Left kidney (tissue), 1 donor: ENCODE measurements at regions not wholly inside any gene's neighbourhood (a gene's known extent, or its start where the extent isn't known, plus 50 kb on each side); places are given as distances from the start of the nearest gene placed in this dataset.

Source experiments
- DNase-seq: peaks from one replicate; pipeline ENCODE4 v3.0.0-alpha.2; 2013

DNA sequence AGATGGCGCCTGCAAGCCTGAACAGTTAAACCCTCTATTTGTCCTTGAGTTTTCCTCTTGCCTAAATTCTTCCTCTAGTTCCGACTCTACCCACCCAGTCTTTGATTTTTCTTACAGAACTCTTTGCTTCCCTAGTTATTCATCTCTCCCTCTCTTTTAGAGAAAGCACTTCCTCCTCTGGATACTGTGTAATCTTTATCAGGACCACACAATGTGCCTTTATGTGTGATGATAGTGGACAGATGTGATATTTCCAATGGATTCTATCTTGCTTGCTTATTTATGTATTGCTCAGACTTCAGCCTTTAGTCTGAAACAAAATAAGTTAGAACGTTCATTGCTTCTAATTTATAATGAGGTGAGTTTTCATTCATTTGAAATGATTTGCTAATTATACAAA, 79.5 kb upstream of the CAV2 start:
- DNase-seq = no peak

DNA sequence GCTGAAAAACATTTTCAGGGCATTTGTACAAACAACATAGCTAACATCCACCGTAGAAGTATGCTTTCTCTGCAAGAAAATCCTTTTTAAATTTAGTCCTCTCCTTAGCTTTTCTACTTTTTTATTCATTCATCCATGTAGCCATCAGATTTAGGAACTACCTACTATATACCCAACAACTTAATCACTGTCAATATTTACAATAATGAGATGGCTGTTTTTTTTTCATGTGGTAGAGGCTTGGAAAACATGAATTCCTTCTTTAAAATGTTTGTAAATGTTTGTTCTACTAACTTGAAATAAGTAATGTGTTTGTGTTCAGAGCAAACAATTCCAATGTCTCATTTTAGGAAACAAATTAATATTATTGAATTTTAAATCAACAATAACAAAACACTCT, 78.2 kb upstream of the CAV2 start:
- no peak for DNase-seq

DNA sequence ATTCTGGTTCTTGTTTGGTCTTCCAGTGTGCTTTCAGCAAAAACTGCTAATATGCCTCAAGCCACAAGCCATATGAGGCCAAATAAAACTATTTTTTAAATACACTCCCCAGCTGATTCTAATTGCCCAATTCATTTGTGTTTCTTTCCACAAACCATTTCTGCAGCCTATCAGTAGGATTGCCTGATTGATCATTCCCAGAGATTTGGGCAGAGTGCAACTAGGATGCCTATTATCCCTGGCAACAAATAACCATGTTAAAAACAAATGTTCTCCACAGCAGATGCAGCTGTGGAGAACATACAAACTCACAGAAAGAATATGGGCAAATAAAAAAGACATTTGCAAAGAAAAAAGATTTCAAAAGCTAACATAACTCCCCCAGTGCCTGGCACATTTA, 76.9 kb upstream of the CAV2 start:
- DNase-seq = no peak

DNA sequence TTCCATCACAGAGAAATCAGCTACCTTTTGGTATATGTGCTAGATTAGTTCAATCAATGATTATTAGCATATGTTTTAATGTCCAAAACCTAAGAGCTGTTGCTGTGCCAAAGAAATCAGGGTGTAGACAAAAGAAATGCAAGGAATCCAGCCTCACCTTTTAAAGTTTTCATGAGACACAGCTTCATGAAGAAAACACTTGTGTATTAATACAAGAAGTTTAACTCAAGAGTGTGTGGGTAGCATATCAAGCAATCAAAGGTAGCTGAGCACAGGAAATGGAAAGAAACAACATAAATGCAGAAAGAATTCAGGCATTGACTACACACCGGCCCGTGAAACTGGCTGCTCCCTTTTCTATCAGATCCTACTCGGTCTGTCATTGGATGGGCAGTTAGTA, 76.0 kb upstream of the CAV2 start:
- DNase-seq = no peak

DNA sequence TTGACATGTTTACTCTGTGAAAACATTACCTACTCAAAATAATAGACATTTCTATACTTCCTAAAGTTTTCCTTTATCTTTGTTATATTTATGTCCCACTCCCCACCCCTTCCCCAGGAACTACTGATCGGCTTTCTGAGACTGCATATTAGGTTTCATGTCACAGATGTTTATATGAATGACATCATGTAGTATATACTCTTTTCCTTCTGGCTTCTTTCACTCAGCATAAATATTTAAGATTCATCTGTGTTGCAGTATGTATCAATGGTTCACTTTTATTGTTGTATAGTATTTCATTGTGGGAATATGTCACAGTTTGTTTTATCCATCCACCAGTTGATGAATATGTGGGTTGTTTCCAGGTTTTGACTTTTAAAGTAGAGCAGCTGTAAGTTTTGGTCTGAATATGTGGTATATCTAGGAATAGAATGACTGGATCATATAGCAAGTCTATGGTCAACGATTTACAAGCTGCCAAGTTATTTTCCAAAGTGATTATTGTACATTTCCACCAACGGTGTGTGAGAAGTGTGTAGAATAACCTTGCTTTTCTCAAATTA, 73.8 kb upstream of the CAV2 start:
- DNase-seq = no peak

DNA sequence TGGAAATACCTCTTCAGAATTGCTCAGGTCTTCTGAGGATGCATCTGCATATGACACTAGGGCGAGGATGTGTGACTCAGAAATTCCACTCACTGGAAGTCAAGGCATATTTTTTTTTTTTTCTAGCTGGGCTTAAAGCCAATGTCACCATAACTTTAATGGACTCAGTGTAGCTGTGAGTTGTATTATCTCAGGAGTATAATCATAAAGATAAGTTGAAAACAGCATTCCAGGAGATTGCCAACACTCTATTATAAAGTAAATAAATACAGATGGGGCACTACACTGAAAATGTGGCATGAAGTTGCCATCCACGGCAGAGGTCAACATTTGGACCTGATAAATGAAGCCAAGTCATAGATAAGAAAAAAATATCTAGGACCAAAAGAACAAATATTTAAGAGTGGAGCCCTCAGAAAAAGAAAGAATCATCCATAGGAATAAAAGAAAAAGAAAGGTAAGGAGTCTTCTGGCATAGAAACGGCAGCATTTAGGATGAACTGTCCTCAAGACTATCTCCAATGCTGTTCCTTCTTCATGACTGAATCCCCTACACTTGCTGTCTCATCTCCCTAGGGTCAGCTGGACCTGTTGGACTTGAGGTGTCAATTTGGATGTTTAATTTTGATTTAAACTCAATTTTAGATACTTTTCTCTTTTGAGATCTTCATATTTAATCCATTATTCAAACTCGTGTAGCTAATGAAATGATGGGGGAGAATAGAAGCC, 72.9 kb upstream of the CAV2 start:
- DNase-seq = no peak

DNA sequence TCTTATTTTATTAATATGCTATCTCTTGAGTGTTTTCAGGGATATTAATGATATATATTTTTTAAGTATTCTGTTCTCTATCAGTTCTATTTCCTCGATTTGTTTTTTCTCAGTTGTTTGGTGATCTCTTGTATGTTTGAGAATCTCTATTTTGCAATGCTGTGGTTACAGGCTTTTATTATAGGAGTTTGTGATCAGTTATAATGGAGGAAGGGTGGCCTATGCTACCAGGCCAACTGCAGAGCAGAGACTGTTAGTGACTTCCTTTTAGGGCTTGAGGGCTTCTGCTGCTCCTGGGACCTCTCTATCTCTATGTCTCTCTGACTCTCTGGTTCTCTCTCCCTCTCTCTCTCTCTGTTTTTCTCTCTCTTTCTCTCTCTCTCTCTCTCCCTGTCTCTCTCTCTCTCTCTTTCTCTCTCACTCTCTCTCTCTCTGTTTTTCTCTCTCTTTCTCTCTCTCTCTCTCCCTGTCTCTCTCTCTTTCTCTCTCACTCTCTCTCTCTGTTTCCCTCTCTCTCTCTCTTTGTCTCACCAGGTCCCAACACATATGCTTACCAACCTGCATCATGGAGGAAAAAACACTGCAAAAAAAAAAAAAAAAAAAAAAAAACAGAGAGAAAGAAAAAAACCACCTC, 69.4 kb upstream of the CAV2 start:
- no peak for DNase-seq

DNA sequence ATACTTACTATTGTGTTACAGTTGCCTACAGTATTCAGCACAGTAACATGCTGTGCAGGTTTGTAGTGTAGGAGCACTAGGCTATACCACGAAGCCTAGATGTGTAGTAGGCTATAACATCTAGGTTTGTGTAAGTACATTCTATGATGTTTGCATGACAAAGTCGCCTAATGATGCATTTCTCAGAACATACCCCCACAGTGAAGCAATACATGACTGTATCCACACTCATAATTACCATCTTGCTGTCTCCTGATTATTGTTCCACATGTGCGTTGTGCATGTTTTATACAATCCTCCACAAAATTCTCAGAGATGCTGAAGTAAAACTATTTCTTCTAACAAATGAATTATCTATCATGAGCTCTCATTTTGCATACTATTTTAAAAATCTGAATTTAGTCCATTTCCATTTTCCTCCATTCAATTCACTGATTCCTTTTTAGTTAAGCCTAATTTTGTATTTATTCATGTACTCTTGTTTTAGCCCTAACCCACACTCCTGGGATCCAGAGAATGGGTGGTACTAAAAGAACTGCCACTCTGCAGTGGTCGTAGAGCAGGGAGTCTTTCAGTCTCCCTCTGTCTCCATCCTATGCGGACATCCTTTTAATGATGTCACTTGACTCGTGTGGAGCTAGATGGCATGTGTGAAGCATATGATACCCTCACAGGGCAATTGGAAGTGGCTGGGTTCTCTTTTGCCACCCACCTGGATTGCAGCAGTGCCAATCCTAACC, 67.6 kb upstream of the CAV2 start:
- DNase-seq = no peak

DNA sequence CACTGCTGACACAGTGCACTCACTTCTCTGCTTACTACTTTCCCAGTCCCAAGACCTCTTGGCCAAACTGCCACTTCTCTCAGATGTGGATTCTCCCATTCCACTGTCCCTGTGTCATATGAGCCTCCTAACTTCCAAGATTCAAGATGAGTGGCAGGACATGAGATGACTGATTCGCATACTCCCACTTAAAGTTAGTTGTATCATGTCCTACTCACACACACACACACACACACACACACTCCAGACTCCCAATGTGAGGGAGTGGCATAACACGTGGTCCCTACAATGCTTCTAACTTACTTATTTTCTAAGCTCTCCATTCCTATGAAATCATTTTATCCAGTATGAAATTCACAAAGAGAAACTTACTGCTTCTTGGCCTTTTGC, 67.0 kb upstream of the CAV2 start:
- DNase-seq = no peak

DNA sequence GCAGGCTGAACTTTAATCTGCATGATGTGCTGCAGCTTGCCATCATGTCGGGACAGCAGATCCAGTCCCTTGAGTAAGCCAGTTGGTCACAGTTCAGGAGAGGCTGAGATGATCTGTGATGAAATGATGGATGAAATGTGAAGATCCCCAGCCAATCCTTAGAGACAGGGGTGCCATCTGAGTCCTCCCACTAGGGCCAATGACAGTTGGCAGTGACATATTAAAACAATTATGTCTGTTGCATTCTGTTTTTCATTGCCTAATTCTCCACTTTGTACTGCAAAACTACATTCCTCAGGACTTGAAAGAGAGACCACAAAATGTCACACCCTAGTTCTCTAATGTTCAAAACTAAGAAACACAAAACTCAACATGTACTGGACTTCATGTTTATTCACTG, 66.3 kb upstream of the CAV2 start:
- DNase-seq = no peak

DNA sequence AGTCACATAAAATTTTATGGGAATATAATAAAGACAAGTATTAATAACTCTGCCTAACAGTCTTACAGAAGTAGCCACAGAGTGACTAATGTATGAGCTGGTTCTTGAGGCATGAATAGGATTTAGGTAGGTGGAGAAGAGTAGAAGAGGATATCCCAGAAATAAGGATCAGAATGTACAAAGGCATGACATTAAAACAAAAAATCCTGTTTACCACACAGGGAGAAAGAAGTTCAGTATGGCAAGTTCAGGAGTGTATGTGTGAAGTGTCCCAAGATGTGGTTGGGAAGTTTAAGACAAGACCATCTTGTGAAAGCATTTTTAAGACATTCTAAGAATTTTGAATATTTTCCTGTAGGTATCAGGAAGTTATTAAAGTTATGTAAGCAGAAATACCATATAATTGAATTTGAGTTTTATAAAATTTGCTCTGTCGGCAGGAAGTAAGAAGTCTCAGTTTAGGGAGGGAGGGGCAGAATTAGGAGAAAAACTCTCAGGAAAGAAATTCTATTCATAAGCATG, 64.7 kb upstream of the CAV2 start:
- no peak for DNase-seq

DNA sequence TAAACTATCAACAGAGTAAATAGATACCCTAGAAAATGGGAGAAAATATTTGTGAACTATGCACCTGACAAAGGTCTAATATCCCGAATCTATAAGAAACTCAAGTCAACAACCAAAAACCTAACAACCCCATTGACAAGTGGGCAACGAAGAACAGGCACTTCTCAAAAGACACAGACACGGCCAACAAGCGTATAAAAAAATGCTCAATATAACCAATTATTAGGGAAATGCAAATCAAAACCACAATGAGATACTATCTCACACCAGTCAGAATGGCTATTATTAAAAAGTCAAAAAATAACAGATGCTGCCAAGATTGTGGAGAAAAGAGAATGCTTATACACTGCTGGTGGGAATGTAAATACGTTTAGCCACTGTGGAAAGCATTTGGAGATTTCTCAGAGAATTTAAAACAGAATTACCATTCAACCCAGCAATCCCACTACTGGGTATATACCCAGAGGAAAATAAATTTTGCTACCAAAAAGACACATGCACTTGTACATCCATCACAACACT, 63.2 kb upstream of the CAV2 start:
- no peak for DNase-seq

DNA sequence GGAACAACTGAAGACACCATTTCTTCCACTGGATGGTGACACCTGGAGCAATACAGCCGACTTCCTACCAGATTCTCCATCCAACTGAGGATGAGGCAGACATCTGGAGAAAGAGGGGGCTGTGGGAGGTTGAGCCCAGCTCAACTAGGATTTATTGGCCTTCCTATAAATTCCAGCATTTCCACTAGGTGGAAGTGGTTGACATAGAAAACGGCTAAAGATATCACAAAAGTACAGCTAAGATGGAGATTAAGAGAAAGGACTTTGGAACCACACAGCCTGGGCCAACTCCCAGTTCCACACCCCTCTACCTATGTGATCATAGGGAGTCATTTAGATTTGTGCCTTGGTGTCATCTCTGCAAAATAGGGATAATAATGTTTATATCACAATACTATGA, 61.3 kb upstream of the CAV2 start:
- DNase-seq = no peak

DNA sequence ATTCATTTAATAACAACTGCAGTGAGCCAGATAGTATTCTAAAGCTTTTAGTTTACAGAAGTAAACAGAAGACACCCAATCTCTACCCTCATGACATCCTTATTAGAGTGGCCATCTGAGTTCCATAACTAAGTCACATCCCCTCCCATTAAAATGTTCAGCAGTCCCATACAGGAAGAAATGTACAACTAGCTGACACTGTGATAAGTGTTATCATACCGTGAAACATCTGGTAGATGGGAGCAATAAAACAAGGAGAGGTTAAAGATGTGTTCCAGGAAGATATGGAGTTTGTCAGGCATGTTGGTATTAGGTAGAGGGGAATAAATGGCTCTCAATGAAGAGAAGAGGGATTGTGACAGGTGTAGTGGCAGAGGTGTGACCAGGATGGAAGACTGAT, 60.5 kb upstream of the CAV2 start:
- DNase-seq = no peak

DNA sequence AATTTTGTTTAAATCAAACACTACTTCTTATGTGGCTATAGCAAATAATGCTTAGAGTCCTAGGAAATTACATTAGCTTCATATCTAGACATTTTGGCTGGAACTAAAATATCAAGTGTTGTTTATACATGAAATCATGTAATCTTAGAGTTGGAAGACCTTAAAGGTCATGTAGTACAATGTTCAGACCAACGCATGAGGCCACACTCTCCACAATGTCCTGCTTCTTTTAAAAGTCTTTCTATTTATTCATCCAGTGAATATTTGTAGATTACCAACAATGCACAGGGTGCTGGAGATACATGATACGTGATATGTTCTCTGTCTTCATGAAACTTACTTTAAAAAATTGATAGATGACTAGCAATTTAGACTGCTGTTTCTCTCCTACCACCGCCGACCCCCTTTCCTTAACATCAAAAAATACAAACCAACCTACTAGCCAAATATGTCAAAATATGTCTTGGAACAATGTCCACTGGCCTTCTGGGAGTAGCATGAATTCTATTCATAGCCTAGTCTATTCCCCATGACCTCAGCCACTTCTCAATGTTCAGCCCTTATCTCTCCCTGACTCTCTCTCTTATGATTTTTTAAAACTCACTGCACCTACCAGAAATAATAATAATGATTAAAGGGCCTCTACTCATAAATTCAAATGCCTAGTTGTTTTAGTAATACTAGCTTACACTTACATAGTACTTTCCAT, 59.5 kb upstream of the CAV2 start:
- no peak for DNase-seq

DNA sequence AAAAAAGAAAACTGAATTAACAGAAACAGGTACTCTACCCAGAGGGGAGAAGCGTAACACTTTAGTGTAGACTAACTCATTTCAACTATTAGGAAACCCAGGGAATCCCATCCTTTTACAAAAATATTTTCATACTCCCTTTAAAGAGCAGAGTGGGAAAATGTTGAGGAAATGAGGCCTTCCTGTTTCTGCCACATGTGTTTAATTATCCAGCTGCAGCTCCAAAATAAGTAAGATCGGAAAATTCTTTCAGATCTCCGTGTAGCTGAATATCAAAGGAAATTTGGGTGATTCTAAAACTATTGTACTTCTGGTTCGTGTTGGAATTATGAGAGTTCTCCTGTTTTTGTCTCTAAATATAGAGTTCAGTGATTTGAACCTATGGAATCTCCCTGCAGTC, 58.0 kb upstream of the CAV2 start:
- DNase-seq = no peak

DNA sequence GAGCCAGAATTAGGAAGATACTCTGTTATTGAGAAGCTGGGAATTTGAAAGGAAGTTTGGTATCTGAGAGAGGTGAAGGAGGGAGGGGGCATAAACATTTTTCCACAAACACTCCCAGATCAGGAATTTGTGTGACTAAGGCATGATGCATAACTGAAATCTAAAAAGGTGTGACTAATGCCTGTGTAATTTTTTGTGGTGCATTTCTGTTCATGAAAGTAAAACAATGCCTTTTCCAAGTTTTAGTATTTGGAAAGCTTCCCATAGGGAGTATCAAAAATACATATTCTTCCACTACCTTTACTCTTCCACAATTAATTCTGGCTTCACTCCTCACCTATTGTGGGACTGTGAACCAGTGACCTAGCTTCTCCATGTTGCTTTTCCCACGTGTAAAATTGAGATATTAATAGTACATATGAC, 56.4 kb upstream of the CAV2 start:
- DNase-seq = no peak

DNA sequence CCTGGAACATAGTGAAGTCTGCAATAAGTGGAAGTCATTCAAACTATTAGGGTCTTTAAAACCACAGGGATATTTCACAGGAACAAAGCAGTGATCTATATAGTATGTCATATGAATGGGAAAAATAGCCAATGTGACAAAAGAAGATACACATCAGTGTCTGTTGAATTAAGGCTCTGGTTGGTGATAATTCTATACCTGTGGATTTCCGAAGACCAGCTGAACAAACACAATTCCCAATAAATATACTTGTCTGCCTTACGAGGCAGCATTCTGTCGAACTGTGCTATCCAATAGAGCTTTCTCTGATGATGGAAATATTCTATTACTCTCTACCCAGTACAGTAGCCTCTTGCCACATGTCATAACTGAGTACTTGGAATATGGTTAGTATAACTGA, 55.9 kb upstream of the CAV2 start:
- no peak for DNase-seq

DNA sequence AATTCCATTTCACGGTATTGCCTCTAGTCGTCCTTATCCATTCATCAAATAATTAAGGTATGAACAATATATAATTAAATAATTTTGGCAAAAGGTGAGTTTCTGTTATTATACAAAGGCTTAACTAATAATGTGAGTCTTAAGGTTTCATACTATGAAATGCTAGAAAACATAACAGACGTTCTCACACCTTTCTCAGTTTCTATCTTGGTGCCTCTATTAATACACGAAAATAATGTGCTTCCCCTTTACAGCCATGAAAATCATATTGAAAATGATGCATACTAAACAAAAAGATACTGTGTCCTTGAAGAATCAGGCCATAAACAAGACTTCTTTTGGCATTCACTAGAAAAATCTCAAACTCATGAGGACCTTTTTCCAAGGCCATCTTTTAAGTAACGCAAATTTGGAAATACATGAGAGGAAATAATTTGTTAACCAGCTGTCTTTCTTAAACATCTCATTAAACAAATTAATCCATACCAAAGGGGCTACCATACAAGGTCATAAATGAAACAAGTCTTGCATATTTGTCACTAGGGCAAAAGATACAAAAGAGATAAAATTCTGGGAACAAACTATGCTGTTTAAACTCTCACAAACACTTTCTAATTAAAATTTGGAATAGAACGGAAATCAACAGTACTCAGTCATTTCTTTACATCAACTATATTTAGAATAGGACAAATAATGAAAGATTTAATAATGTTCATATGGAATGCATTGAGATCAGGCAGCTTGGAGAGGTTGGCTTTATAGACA, 53.9 kb upstream of the CAV2 start:
- DNase-seq = no peak

DNA sequence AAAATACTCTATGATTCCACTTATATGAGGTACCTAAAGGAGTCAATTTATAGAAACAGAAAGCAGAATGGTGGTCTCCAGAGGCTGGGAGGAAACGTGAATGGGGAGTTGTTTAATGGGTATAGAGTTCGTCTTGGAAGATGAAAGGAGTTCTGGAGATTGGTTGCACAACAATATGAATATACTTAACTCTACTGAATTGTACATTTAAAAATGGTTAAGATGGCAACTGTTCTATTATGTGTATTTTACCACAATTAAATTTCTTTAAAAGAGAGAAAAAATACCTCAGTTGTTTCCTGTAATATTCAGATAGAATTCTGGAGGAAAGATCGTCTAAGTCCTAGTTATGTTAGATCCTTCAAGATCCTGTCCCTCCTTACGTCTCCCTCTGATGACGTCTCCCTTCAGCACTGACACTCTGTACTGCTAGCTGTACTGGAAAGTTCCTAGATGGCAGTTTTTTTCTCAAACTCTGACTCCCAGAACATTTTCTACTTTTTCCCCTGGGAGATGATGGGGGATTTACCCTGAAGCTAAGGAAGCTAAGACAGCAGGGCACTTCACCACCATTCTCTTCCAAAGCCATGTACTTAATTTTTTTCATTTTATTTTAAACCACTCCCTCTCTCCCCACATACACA, 53.2 kb upstream of the CAV2 start:
- DNase-seq = no peak

DNA sequence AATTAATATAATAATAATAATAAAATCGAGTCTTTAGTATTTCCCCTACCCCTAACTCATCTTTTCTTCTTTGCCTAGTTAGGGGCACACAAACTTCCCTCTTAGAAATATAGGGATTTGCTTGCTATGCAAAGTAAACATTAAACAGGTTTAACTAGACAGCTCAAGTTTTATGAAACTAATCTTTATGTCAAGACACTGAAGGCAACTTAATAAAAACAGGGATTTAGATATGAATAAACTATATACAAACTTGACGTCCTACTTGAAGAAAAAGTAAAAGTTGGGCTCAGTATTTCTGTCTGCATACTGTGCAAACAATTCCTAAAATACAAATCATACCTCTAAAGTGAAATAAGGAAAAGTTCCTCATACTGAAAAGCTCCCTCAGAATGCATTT, 52.1 kb upstream of the CAV2 start:
- DNase-seq = no peak
